ENCODE measurements at regions not wholly inside any gene's neighbourhood (a gene's known extent, or its start where the extent isn't known, plus 50 kb on each side); places are given as distances from the start of the nearest gene placed in this dataset.
"Not testable (repeated sequence)": the region's sequence is repeated elsewhere in the genome, so short reads cannot be mapped to it uniquely, and the experiment has no call there.

- no peak for DNase-seq
Measured at GRCh38 chr12:59344224-59344623, 251.6 kb upstream of the SLC16A7 start.

DNA sequence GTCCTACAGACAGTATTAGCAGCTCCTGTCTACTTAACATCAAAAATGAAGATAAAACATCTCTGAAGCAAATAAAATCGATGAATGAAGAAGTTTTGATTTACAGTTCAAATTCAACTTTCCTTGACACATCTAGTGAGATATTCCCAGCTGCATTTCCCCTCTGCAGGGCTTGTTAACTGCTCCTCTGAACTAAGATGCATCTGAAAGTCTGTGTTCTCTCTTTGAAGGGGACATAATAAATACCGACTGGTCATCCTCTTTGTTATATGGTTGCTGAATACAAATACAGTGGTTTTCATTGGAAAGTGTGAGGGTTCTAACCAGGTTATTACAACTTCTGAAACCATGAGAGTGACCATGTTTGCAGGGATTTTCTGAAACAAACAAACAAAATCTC lies 266.4 kb upstream of the SLC16A7 start:
- no peak for DNase-seq

- not testable (repeated sequence) for DNase-seq
Measured at GRCh38 chr12:59328395-59329075, 267.3 kb upstream of the SLC16A7 start.

- DNase-seq, result not testable (repeated sequence)
Measured at GRCh38 chr12:59326457-59326856, 269.4 kb upstream of the SLC16A7 start.

GRCh38 chr12:59322473-59322872 lies 273.4 kb upstream of the SLC16A7 start:
- no peak for DNase-seq

DNA sequence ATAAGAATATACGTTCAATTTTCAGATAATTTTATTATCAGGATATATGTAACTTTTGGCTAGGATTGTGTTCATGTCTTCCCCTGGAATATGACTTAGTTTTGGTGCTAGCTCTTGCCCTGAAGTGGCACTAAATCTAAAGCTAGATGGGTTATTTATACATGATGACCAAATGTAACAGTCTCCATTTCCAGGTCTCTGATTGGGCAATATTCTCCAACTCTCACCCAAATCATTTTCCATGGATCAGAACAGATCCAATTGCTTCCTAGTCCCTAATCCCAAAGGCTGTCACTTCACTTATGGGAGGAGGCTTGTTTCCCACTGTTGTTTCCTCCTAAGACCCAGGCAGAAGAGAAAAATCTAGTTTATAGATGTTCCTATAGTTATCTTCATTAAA lies 274.6 kb upstream of the SLC16A7 start:
- no peak for DNase-seq

DNA sequence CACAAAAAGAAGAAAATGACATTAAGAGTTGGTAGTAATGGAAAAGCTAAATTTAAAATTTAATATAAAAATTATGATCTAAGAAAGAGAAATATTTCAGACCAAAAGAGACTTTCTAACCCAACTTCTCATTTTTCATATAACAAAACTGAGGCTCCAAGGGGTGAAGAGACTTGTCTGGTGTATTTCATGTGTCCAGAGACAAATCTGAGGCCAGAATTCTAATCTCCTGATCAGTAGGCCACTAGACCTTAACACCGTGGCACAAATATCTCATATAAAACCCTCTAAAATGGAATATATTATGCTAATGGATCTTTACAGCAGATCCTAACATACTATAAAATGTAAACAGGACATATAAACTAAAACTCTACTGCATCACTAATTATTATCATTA lies 275.7 kb upstream of the SLC16A7 start:
- no peak for DNase-seq

GRCh38 chr12:59318940-59319339 lies 276.9 kb upstream of the SLC16A7 start:
- DNase-seq, result no peak

DNA sequence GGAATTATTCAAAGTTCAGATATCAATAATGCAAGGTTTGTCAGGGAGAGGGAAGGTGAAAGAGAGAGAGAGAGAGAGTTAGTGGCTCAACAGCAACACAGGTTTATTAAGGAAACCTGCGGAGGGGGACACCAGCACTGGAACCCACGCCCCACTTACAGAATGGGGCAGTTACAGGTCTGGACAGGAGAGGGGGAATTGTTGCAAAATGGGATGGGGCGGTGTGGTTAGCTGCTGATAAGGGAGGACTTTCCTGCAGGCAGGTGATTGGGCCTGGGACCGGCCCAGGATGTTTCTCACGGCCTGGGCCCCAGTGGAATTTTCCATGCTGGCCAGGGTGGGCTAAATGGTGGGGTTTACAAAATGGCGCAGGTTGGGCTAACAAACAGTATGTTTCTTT lies 278.2 kb upstream of the SLC16A7 start:
- DNase-seq, result no peak

- DNase-seq, result no peak
Measured at GRCh38 chr12:59316938-59317337, 278.9 kb upstream of the SLC16A7 start.

GRCh38 chr12:59316354-59316753 lies 279.5 kb upstream of the SLC16A7 start:
- DNase-seq, result not testable (repeated sequence)

- no peak for DNase-seq
Measured at GRCh38 chr12:59314209-59314608, 281.6 kb upstream of the SLC16A7 start.

DNA sequence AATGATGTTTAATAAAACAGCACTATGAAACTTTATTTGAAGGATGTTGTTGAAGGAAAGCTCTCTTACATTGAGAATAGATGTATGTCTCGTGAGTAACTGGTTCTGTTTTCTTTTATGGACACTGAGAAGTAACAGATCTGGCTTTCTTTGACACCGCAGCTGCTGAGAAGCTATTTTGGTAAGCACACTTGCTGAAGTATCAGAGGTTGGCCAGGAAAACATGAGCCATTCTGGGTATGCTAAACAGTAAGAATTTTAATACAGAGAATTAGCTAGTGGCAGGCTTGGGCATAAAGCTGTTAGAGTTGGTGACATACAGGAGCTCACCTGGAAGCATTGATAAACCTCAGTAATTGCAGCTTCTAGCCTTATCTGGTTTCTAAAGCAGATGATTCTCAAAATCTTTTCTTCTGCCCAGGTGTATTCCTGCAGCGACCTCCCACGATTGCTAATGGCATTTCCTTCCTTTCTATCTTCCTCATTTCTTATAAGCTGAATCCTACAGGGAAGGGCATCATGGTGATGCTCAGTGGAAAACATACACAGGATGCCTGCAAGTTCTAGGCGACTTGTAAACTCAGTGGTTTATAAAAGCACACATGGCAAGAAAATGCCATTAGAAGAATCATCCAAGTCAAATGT lies 291.6 kb upstream of the SLC16A7 start:
- no peak for DNase-seq

DNA sequence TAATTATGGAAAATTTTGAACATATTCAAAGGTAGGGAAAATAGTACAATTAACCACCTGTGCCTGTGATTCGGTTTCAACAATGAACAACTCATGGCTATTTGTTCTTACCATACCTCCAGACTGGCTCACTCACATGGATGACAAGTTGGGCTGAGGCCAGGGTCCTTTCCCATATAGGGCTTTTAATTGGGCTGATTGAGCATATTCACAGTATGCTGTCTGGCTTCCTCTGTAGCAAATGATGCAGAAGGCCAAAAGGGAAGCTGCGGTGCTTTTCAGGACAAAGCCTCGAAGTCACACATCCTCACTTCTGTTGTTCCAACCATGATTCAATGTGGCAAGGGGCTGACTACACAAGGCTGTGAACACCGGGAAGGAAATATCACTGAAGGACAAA lies 297.5 kb upstream of the SLC16A7 start:
- no peak for DNase-seq

DNA sequence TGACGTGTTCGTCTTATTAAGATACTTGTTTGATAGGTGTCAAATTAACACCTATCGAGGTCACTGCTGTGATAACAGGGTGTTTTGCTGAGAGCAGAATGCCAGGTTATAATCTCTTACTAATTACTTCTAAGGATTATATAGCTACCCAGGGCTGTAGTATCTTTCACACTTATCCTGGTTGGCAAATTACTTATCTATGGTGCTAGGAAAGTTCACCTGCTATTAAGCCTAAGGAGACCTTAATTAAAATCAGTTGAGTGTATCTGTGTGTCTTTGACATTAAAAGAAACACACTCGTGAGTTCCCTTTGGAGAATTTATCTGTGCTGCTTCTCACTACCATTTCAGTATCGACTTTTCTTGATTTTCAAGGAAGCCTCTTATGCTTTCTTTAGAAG lies 301.6 kb upstream of the SLC16A7 start:
- no peak for DNase-seq

- DNase-seq, result no peak
Measured at GRCh38 chr12:59282999-59283398, 312.8 kb upstream of the SLC16A7 start.

- not testable (repeated sequence) for DNase-seq
Measured at GRCh38 chr12:59273561-59273960, 322.3 kb upstream of the SLC16A7 start.

GRCh38 chr12:59268295-59268809 lies 327.5 kb upstream of the SLC16A7 start:
- DNase-seq, result no peak

- no peak for DNase-seq
Measured at GRCh38 chr12:59260202-59260601, 335.6 kb upstream of the SLC16A7 start.

GRCh38 chr12:59252731-59253130 lies 332.4 kb upstream of the LRIG3 start:
- no peak for DNase-seq

DNA sequence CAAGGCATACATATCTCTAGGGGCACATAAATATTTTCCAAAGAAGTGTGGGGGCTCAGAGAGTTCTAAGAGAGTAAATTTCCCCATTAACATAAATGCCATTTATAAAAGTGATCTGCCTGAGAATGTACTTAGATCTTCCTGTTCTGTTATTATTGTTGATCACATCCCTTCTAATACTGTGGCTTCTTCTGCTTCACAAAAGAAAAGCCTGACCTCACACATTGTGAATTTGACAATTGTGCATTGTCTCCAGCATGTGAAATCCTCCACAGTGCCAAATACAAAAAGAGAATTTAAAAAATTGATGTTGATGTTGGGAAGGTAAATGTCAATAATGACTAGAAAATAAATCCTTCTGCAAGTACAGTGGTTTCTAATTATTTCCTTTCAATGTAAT lies 330.5 kb upstream of the LRIG3 start:
- no peak for DNase-seq

DNA sequence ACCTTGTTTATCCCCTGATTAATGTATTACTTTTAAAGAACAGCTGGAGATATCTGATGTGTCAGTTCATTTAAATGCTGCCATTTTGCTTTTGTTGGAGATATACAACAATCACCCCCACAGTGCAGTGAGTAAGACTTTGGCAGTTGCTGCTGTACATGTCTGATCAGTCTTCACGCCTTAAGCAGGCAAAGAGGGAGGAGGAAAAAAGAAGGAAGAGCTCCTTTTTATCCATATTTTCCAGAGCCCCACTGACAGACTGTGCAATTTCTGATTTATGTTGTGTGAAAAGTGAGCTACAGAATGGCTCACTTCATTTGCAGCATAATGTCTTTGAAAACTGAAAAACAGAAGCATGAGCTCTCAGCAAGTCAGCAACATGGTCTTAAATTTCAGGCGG lies 319.7 kb upstream of the LRIG3 start:
- no peak for DNase-seq

DNA sequence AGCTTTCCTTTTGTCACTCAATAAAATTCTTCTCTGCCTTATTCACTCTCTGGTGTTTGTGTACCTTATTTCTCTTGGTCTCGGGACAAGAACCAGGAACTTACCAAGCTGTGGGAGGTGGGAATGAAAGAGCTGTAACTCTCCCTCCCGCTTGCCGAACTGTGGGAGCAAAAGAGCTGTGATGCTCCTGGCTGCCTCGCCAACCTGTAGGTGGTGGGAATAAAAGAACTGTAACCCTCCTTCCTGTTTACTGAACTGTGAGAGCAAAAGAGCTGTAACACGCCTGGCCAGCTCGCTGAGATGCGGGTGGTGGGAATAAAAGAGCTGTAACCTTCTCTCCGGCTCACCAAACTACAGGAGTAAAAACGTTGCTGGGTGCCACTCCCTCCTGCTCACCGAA lies 314.1 kb upstream of the LRIG3 start:
- DNase-seq, result no peak

DNA sequence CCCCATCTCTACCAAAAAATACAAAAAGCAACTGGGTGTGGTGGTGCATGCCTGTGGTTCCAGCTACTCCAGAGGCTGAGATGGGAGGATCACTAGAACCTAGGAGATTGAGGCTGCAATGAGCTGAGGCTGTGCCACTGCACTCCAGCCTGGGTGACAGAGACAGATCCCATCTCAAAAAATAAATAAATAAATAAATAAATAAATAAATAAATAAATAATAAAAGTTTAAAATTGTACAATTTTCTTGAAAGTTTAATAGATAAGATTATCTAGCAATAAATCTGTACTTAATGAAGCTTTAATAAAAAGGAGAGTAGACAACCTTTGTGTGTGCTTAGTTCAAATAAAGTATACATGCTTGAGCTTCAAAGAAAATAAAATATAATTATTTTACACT lies 310.0 kb upstream of the LRIG3 start:
- no peak for DNase-seq

- DNase-seq, result no peak
Measured at GRCh38 chr12:59219148-59219547, 298.8 kb upstream of the LRIG3 start.
